Transverse colon (tissue), 4 donors: ENCODE measurements at regions not wholly inside any gene's neighbourhood (a gene's known extent, or its start where the extent isn't known, plus 50 kb on each side); places are given as distances from the start of the nearest gene placed in this dataset.
A peak's percentile ranks its signal among the peaks of the same experiment; 100 is the strongest.

Experiments
- DNase-seq: peaks from one replicate; pipeline ENCODE4 v3.0.0-alpha.2; 2019
- H3K27ac ChIP-seq, 4 donors: fragments of 200-600 bp; sonication (generic); 2 replicates each; pipeline ENCODE4 v1.5.1; 2016 to 2018; ENCODE audit warnings: inconsistent platforms in 4 of 4
- H3K27me3 ChIP-seq: fragments of 200-600 bp; sonication (generic); 2 replicates; pipeline ENCODE4 v1.5.1; 2017; ENCODE audit warnings: inconsistent platforms
- H3K36me3 ChIP-seq, 4 donors: fragments of 200-600 bp; sonication (generic); 2 replicates each; pipeline ENCODE4 v1.5.1; 2017 to 2019; ENCODE audit warnings: inconsistent platforms in 4 of 4
- H3K4me1 ChIP-seq, 4 donors: fragments of 200-600 bp; sonication (generic); 2 replicates each; pipeline ENCODE4 v1.5.1; 2017 to 2020; ENCODE audit warnings: inconsistent platforms in 4 of 4
- H3K4me3 ChIP-seq, 4 donors: fragments of 200-600 bp; sonication (generic); 1 replicate in 1 of 4; 2 replicates in 3 of 4; pipeline versions ENCODE4 v1.5.1 to v1.6.1; 2017 to 2019; ENCODE audit warnings: inconsistent platforms in 4 of 4
- H3K9me3 ChIP-seq, 2 donors: fragments of 200-600 bp; sonication (generic); 2 replicates each; pipeline ENCODE4 v1.5.1; 2017 to 2019; ENCODE audit warnings: inconsistent platforms in 2 of 2
- CTCF ChIP-seq, 5 experiments: fragments of 200-600 bp in 3 of 5; fragments of 450-650 bp in 2 of 5; sonication (generic) in 3 of 5; IDR thresholded peaks; 1 replicate in 2 of 5; 2 replicates in 3 of 5; pipeline ENCODE4 v1.5.1; 2016 to 2017; ENCODE audit warnings: antibody characterized with exemption in 5 of 5, inconsistent platforms in 3 of 5, mild to moderate bottlenecking in 2 of 5, moderate library complexity in 1 of 5
- EP300 ChIP-seq: sonication (generic); formaldehyde crosslinking; IDR thresholded peaks from one replicate; pipeline ENCODE4 v1.6.1; 2017; ENCODE audit warnings: antibody characterized with exemption, low read depth
- POLR2A ChIP-seq: fragments of 450-650 bp; IDR thresholded peaks from one replicate; pipeline ENCODE4 v1.6.1; 2016; ENCODE audit warnings: antibody characterized with exemption, mild to moderate bottlenecking, moderate library complexity
- POLR2AphosphoS5 ChIP-seq, 3 donors: sonication (generic); formaldehyde crosslinking; IDR thresholded peaks; one replicate each; pipeline ENCODE4 v1.6.1; 2016; ENCODE audit warnings: antibody characterized with exemption in 3 of 3
- WGBS, 2 donors: methylation state at CpG; one replicate each; pipeline ENCODE4 v1.1.5; 2018; ENCODE audit warnings: low coverage in 1 of 2; 5-methylcytosine and 5-hydroxymethylcytosine counted together
- in situ Hi-C, 4 donors: fragments of 200-750 bp; cut with MboI; loops; one replicate each; pipeline versions ENCODE4 v1.15.0 to v1.15.1; 2017; ENCODE audit warnings: low sequenced_read_pairs in 3 of 4, low pct_ligation_motif_present in 1 of 4, low pct_unique_long_range_greater_than_20kb in 1 of 4
- intact Hi-C: fragments of 100-400 bp; cut with DNase I; formaldehyde crosslinking; loops from one replicate; pipeline ENCODE4 v1.15.1; 2023; ENCODE audit warnings: low total_unique reads

DNA sequence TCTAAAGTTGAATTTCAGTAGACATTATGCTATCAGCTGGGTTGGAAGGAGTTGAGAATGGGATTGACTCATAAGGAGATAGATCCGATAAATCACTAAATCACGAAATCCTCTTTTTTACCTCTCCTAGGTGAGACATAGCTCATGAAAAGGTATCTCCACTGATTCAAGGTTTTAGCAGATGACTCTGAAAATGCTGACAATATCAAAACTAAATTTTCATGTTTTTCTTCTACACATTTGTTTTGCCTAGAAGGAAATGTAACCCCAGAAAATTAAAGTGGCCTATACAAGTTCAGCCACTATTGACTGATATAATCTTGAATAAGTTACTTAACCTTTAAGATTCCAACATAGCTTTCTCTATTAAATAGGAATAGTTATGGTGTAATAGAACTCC lies 82.2 kb upstream of the VWDE start:
- no peak overlapping the region for H3K27ac ChIP-seq
- TF ChIP-seq EP300 (no peak), CTCF (IDR thresholded peaks at IDR 0.05) (no peak), POLR2A (no peak), POLR2AphosphoS5 (IDR thresholded peaks at IDR 0.05) (no peak)
- DNase-seq: no peak
- no peaks in the 10 kb centered on the region for H3K9me3 ChIP-seq
- no peaks in the 10 kb centered on the region for H3K27me3 ChIP-seq
- in situ Hi-C loops: no loop called here
- H3K4me1 ChIP-seq: no peaks in the 10 kb centered on the region
- intact Hi-C loops: no loop called here
- H3K4me3 ChIP-seq: no peak overlapping the region
- 98 to 100% methylated on average over 2 of the region's 2 CpGs for WGBS, 2 donors
- H3K36me3 ChIP-seq: no peaks in the 10 kb centered on the region

- Histone ChIP-seq H3K27me3 (no peaks in the 10 kb centered on the region), H3K9me3 (no peaks in the 10 kb centered on the region), H3K4me1 (no peaks in the 10 kb centered on the region), H3K27ac (no peak overlapping the region), H3K4me3 (no peak overlapping the region), H3K36me3 (no peaks in the 10 kb centered on the region)
- intact Hi-C loops: no loop called here
- in situ Hi-C loops: no loop called here
- DNase-seq: no peak
- TF ChIP-seq POLR2AphosphoS5 (IDR thresholded peaks at IDR 0.05) (no peak), POLR2A (no peak), CTCF (IDR thresholded peaks at IDR 0.05) (no peak)
Observed at GRCh38 chr7:12488341-12488740, 82.2 kb upstream of the SCIN start.

GRCh38 chr7:12490107-12490688 lies 80.3 kb upstream of the SCIN start:
- H3K27ac ChIP-seq: no peak overlapping the region
- no peaks in the 10 kb centered on the region for H3K36me3 ChIP-seq
- H3K4me3 ChIP-seq: no peak overlapping the region
- TF ChIP-seq CTCF (IDR thresholded peaks at IDR 0.05) (peak in 4 of 5 experiments; percentile 21 to 36 (median 31)), POLR2AphosphoS5 (IDR thresholded peaks at IDR 0.05) (no peak)
- intact Hi-C loops (no loop called here), in situ Hi-C loops (no loop called here)
- H3K27me3 ChIP-seq: no peaks in the 10 kb centered on the region
- no peaks in the 10 kb centered on the region for H3K4me1 ChIP-seq
- DNase-seq: no peak
- WGBS, 2 donors: 23 to 44% methylated on average over 2 of the region's 2 CpGs
- no peaks in the 10 kb centered on the region for H3K9me3 ChIP-seq

- WGBS, 2 donors: 73 to 75% methylated on average over 2 of the region's 2 CpGs
- in situ Hi-C loops (no loop called here), intact Hi-C loops (no loop called here)
- H3K27me3 ChIP-seq: no peaks in the 10 kb centered on the region
- no peak for DNase-seq
- no peaks in the 10 kb centered on the region for H3K4me1 ChIP-seq
- TF ChIP-seq CTCF (IDR thresholded peaks at IDR 0.05) (no peak), POLR2A (no peak), EP300 (no peak), POLR2AphosphoS5 (IDR thresholded peaks at IDR 0.05) (no peak)
- no peak overlapping the region for H3K27ac ChIP-seq
- no peaks in the 10 kb centered on the region for H3K9me3 ChIP-seq
- no peaks in the 10 kb centered on the region for H3K36me3 ChIP-seq
- no peak overlapping the region for H3K4me3 ChIP-seq
Observed at GRCh38 chr7:12490940-12491339, 79.6 kb upstream of the SCIN start.
